ENCODE measurements at regions not wholly inside any gene's neighbourhood (a gene's known extent, or its start where the extent isn't known, plus 50 kb on each side); places are given as distances from the start of the nearest gene placed in this dataset.
"Not testable (repeated sequence)": the region's sequence is repeated elsewhere in the genome, so short reads cannot be mapped to it uniquely, and the experiment has no call there.

- DNase-seq (ENCODE audit: low read depth) = no peak
Measured at GRCh38 chr10:23493711-23494110, 54.8 kb downstream of the OTUD1 start.

GRCh38 chr10:23496727-23497126 lies 57.9 kb downstream of the OTUD1 start:
- no peak for DNase-seq (ENCODE audit: low read depth)

GRCh38 chr10:23499372-23500132 lies 60.7 kb downstream of the OTUD1 start:
- DNase-seq (ENCODE audit: low read depth) = no peak

- no peak for DNase-seq (ENCODE audit: low read depth)
Measured at GRCh38 chr10:23505797-23506465, 67.1 kb downstream of the OTUD1 start.

- no peak for DNase-seq (ENCODE audit: low read depth)
Measured at GRCh38 chr10:23512355-23513058, 73.6 kb downstream of the OTUD1 start.

- not testable (repeated sequence) for DNase-seq (ENCODE audit: low read depth)
Measured at GRCh38 chr10:23513621-23514020, 74.7 kb downstream of the OTUD1 start.

GRCh38 chr10:23514321-23514720 lies 75.4 kb downstream of the OTUD1 start:
- DNase-seq (ENCODE audit: low read depth) = no peak

GRCh38 chr10:23516530-23516929 lies 77.7 kb downstream of the OTUD1 start:
- DNase-seq (ENCODE audit: low read depth) = no peak

- no peak for DNase-seq (ENCODE audit: low read depth)
Measured at GRCh38 chr10:23517155-23517554, 78.3 kb downstream of the OTUD1 start.

- DNase-seq (ENCODE audit: low read depth) = no peak
Measured at GRCh38 chr10:23521735-23522134, 82.9 kb downstream of the OTUD1 start.

- DNase-seq (ENCODE audit: low read depth) = no peak
Measured at GRCh38 chr10:23522345-23522744, 83.5 kb downstream of the OTUD1 start.

GRCh38 chr10:23523251-23523650 lies 84.4 kb downstream of the OTUD1 start:
- DNase-seq (ENCODE audit: low read depth) = no peak

GRCh38 chr10:23525406-23525805 lies 86.5 kb downstream of the OTUD1 start:
- DNase-seq (ENCODE audit: low read depth) = no peak

GRCh38 chr10:23528419-23528818 lies 89.5 kb downstream of the OTUD1 start:
- DNase-seq (ENCODE audit: low read depth) = no peak

- DNase-seq (ENCODE audit: low read depth) = no peak
Measured at GRCh38 chr10:23529625-23530024, 90.8 kb downstream of the OTUD1 start.

- DNase-seq (ENCODE audit: low read depth) = no peak
Measured at GRCh38 chr10:23530079-23530478, 91.2 kb downstream of the OTUD1 start.

- no peak for DNase-seq (ENCODE audit: low read depth)
Measured at GRCh38 chr10:23533212-23533611, 94.3 kb downstream of the OTUD1 start.

GRCh38 chr10:23534326-23534725 lies 95.5 kb downstream of the OTUD1 start:
- DNase-seq (ENCODE audit: low read depth) = no peak

- no peak for DNase-seq (ENCODE audit: low read depth)
Measured at GRCh38 chr10:23534761-23535160, 95.9 kb downstream of the OTUD1 start.

GRCh38 chr10:23535381-23535780 lies 96.5 kb downstream of the OTUD1 start:
- no peak for DNase-seq (ENCODE audit: low read depth)

- no peak for DNase-seq (ENCODE audit: low read depth)
Measured at GRCh38 chr10:23538968-23539367, 100.1 kb downstream of the OTUD1 start.

- DNase-seq (ENCODE audit: low read depth) = no peak
Measured at GRCh38 chr10:23540401-23541030, 101.6 kb downstream of the OTUD1 start.
